ENCODE measurements at regions not wholly inside any gene's neighbourhood (a gene's known extent, or its start where the extent isn't known, plus 50 kb on each side); places are given as distances from the start of the nearest gene placed in this dataset.

GRCh38 chr6:25005010-25005409 is 69.2 kb upstream of the RIPOR2 start:
- TF ChIP-seq CTCF (IDR thresholded peaks at IDR 0.05; ENCODE audit: low read depth, low read length, poor library complexity, severe bottlenecking) (no peak), EZH2phosphoT487 (IDR thresholded peaks at IDR 0.05; ENCODE audit: borderline replicate concordance, low read length) (no peak)

All from DOHH2 (cell line).